ENCODE measurements at regions not wholly inside any gene's neighbourhood (a gene's known extent, or its start where the extent isn't known, plus 50 kb on each side); places are given as distances from the start of the nearest gene placed in this dataset.

- ATAC-seq (no peak), DNase-seq (no peak)
- TF ChIP-seq, protein P1, sequence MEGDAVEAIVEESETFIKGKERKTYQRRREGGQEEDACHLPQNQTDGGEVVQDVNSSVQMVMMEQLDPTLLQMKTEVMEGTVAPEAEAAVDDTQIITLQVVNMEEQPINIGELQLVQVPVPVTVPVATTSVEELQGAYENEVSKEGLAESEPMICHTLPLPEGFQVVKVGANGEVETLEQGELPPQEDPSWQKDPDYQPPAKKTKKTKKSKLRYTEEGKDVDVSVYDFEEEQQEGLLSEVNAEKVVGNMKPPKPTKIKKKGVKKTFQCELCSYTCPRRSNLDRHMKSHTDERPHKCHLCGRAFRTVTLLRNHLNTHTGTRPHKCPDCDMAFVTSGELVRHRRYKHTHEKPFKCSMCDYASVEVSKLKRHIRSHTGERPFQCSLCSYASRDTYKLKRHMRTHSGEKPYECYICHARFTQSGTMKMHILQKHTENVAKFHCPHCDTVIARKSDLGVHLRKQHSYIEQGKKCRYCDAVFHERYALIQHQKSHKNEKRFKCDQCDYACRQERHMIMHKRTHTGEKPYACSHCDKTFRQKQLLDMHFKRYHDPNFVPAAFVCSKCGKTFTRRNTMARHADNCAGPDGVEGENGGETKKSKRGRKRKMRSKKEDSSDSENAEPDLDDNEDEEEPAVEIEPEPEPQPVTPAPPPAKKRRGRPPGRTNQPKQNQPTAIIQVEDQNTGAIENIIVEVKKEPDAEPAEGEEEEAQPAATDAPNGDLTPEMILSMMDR (IDR thresholded peaks at IDR 0.05) = no peak
- intact Hi-C loops (cut with DNase I, micrococcal nuclease) = no loop called here
- H3K4me3 ChIP-seq = no peak overlapping the region
- no peaks in the 10 kb centered on the region for H3K36me3 ChIP-seq (ENCODE audit: low read depth)
- no peaks in the 10 kb centered on the region for H3K9me3 ChIP-seq
- H3K4me1 ChIP-seq (ENCODE audit: low read depth) = no peaks in the 10 kb centered on the region
These were observed 650.9 kb downstream of the GATA3 start for GRCh38 chr10:8705415-8705814.

- Histone ChIP-seq H3K9me3 (no peaks in the 10 kb centered on the region), H3K4me1 (ENCODE audit: low read depth) (no peaks in the 10 kb centered on the region), H3K4me3 (no peak overlapping the region), H3K36me3 (ENCODE audit: low read depth) (no peaks in the 10 kb centered on the region)
- intact Hi-C loops (cut with DNase I, micrococcal nuclease) = no loop called here
- no peak for ATAC-seq
- no peak for DNase-seq
- TF ChIP-seq, protein P1 (IDR thresholded peaks at IDR 0.05) = no peak
These were observed 658.2 kb downstream of the GATA3 start for GRCh38 chr10:8712656-8713055.

DNA sequence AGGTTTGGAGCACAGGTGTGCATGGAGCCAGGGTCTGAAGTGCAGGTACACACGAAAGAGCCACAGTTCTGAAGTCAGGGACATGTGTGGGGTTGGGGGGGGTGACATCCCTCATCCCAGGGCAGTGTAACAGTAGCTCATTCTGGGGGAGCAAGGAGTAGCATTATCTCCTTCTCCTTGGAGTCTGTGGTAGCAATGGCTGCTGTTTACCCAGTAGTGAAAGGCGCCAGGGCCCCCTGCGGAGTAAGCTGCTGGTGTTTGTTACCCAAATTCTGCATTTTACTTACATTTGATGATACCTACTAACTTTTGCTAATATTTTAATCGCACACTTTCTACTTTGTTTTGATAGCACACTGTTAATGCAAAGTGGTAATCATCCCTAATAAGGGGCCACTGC, 665.5 kb downstream of the GATA3 start:
- intact Hi-C loops (cut with DNase I, micrococcal nuclease) = no loop called here
- no peak for ATAC-seq
- Histone ChIP-seq H3K4me3 (no peak overlapping the region), H3K9me3 (peaks cover 7% of the 10 kb centered on the region), H3K4me1 (ENCODE audit: low read depth) (no peaks in the 10 kb centered on the region), H3K36me3 (ENCODE audit: low read depth) (no peaks in the 10 kb centered on the region)
- DNase-seq = no peak
- TF ChIP-seq, protein P1 (IDR thresholded peaks at IDR 0.05) = no peak

DNA sequence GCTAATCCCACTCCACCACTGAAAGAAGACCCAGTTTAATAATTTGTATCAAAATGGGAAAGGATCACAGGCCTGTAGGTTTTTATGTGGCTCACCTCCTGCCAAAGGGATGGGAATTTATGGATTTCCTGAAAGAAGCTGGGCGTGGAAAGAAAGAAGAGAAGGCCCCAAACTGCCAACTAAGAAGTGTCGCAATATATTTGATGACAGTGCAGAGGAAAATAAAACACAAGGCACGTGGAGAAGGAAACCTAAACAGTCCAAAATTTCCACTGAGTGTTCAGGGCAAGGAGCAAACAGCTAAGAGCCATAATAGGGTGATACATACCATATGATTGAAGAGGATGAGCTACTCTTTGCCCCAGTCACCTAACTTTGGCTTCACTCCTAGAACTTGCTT, 667.2 kb downstream of the GATA3 start:
- TF ChIP-seq, protein P1 (IDR thresholded peaks at IDR 0.05) = no peak
- ATAC-seq = no peak
- intact Hi-C loops (cut with DNase I, micrococcal nuclease) = no loop called here

DNA sequence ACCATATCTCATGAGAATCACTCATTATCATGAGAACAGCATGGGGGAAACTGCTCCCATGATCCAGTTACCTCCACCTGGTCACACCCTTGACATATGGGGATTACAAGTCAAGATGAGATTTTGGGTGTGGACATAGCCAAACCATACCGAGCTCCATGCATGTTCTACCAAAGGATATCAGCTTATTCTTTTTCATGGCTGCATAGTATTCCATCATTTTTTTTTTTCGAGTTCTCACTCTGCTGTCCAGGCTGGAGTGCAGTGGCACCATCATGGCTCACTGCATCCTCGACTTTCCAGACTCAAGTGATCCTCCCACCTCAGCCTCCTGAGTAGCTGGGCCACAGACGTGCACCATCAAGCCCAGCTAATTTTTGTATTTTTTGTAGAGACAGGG, 668.3 kb downstream of the GATA3 start:
- Histone ChIP-seq H3K4me1 (ENCODE audit: low read depth) (no peaks in the 10 kb centered on the region), H3K4me3 (no peak overlapping the region), H3K9me3 (peaks cover 7% of the 10 kb centered on the region), H3K36me3 (ENCODE audit: low read depth) (no peaks in the 10 kb centered on the region)
- intact Hi-C loops (cut with DNase I, micrococcal nuclease) = no loop called here
- DNase-seq (no peak), ATAC-seq (no peak)
- TF ChIP-seq, protein P1 (IDR thresholded peaks at IDR 0.05) = no peak

More for the DNA sequence above, 667.2 kb downstream of the GATA3 start:
- H3K4me3 ChIP-seq = no peak overlapping the region
- H3K4me1 ChIP-seq (ENCODE audit: low read depth) = no peaks in the 10 kb centered on the region
- DNase-seq = no peak
- H3K36me3 ChIP-seq (ENCODE audit: low read depth) = no peaks in the 10 kb centered on the region
- H3K9me3 ChIP-seq = peaks cover 7% of the 10 kb centered on the region

GRCh38 chr10:8725343-8725742, 670.9 kb downstream of the GATA3 start:
- Histone ChIP-seq H3K9me3 (no peaks in the 10 kb centered on the region), H3K36me3 (ENCODE audit: low read depth) (no peaks in the 10 kb centered on the region), H3K4me1 (ENCODE audit: low read depth) (no peaks in the 10 kb centered on the region), H3K4me3 (no peak overlapping the region)
- no peak for ATAC-seq
- no peak for DNase-seq
- intact Hi-C loops (cut with DNase I, micrococcal nuclease) = no loop called here
- TF ChIP-seq, protein P1 (IDR thresholded peaks at IDR 0.05) = no peak

Data from mucosa of descending colon (tissue), 3 donors.